HG02970 (cell line): ENCODE measurements at regions not wholly inside any gene's neighbourhood (a gene's known extent, or its start where the extent isn't known, plus 50 kb on each side); places are given as distances from the start of the nearest gene placed in this dataset.

Source experiments
- ATAC-seq: cut with Tn5 transposase; IDR thresholded peaks from one replicate; pipeline ENCODE4 v1.9.1; 2021; ENCODE audit warnings: mild to moderate bottlenecking, moderate library complexity, moderate number of reproducible peaks; ENCODE audit not compliant: unreplicated experiment, low FRiP score

DNA sequence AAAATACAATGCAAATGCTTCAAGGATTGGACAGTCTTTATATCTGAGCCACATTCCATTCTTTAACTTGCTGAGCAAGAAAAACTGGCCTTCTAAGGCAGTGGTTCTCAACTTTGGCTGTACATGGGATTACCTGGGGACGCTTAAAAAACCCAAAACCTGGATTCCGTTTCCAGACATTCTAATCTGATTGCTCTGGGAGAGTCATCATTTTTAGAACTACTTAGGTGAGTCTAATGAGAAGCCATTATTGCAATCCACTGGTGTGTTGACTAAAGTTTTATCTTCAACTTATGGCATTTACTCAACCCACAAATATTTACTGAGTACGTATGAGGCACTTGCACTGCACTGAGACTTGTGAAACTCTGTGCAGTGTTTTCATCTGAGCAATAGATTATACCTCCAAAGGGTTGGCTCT is 195.7 kb upstream of the ATP11B start:
- ATAC-seq, result no peak

DNA sequence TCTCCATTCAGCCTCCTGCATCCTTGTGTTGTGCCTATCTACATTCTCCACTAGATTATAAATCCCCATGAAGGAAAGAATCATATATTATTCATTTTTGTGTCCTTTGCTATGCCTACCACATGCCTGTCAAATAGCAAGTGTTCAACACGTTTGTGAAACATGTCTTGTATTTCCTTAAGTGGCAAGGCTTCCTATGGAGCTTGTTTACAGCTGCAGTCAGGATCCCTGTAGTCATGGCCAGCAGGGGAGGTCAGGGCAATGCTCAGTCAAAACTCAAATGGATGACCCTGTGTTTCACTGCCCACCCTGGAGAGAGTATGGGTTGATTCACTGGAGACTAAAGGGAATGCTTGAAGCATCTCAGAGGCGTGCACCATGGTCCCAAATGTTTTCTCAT is 191.7 kb upstream of the ATP11B start:
- no peak for ATAC-seq

DNA sequence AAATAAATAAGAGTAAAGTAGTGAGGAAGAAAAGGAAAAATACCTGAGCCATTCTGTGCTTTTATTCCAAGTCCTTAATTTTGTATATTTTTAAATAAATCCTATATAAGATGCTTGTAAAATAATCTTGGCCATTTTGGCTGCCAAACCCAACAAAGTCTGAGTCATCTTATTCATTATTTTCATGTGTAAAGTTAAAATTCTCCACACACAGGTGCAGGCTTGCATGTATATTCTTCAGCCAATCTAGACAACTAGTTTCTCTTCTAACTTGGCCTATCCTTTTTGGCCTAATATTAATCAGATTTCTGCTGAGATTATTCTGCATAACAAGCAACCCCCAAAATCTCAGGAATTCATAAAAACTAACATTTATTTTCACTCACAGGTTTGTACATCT is 189.8 kb upstream of the ATP11B start:
- no peak for ATAC-seq

DNA sequence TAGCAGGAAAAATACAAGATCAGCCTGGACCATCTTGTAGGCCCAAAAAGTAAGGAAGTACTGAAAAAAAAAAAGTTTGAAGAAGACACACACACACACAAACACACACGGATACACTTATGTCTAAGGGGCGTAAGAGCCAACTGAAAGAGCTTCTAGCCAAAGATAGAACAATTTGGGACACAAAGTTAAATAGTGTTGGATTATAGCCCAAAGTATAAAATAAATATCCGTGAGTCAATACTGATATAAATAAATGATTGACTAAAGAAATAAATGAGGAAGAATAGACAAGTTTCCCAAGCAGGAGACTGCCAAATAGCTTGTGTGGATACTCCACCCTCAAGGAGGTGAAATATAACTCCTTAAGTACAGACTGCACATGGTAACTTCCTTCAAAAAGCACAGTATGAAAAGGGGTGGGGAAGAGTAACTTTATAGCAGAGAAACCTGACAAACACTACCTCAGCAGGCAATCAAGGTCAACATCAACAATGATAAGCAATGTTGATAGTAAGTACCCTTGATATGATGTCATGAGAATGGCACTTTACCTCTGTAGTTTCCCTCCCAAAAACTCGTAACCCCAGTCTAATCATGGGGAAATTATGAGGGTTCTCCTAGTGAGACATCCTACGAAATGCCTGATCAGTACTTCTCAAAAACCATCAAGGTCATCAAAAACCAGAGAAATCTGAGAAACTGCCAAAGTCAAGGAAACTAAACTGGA is 187.3 kb upstream of the ATP11B start:
- ATAC-seq, result no peak

DNA sequence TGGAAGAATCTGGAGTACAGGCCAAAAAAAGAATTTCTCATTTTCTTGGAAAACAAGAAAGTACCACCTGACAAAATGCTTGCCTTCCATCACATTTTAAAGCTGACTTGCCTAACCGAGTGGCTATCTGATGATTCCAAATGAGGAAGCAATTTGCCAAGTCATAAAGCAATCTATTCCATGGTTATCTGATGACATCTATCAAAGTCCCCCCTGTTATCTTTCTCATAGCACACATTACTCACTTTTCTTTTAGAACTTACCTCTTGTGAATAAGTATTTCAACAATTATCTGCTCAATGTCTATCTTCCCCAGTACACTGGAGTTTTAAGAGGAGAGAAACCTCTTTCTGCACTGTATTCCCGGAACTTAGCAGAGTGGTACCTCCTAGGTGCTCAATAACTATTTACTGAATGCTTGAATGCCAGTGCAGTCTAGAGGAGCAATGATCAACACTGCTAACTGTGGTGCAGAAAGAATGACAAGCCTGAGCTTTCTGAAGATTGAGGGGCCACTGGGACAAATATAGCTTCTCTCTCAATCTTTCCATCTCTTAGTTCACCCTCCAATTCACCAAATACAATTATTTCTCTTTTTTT is 186.3 kb upstream of the ATP11B start:
- no peak for ATAC-seq

DNA sequence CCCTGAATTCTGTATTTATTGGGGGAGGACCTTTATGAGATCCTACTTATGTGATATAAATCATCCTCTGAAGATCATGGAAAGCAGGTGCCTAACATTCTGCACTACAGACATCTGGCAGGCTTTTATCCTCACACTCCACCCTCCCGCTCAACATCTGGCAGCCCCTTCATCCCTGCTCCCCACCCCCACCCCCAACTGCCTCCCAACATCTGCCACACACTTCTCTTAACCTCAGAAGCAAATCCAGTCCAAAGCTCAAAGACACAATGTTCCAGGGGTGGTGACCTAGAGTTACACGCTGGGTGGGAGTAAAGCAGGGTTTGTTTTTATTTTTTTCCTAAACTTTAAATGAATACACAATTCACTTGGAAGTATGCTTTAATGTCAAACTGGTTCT is 184.5 kb upstream of the ATP11B start:
- ATAC-seq, result no peak

DNA sequence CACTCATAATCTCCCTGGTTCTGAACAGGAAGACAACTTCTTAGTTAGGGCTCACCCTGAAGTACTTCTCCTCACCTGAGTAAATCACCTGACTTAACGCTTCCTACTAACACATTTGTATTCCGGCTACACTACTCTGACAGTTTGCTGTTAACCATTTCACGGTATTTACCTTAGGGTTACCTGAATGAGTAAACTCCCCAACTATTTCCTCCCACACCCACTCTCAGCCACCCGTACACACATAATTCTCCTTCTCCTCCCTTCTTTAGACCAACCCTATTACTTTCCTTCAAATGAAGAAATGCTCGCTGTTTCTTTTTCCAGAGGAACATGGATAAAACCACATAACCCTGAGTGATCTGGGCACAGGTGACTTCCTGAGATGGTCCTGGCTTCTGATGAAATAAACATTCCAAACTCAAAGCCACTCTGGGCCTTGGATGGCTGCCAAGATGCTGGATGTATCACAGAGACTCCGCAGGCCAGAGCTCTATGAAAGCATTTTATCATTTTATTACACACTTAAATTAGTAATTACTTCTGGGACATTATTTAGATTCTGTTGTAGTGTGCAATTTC is 183.6 kb upstream of the ATP11B start:
- no peak for ATAC-seq

DNA sequence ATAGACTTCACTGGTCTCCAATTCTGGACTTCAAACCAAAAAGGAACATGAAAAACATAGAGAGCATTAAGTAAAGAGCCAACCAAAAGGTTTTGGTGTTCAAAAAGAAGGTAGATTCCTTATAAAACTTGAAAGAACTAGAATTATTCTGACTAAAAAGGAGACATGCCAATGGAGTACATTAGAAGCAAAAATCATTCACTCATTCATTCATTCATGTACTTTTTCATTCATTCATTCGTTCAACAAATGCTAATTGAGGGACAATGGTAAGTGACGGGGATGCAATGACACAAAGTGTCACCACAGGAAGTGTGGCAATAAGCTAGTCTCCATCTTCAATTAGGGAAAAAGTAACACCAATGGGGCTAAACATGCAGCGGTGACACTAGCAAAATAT is 181.0 kb upstream of the ATP11B start:
- no peak for ATAC-seq

DNA sequence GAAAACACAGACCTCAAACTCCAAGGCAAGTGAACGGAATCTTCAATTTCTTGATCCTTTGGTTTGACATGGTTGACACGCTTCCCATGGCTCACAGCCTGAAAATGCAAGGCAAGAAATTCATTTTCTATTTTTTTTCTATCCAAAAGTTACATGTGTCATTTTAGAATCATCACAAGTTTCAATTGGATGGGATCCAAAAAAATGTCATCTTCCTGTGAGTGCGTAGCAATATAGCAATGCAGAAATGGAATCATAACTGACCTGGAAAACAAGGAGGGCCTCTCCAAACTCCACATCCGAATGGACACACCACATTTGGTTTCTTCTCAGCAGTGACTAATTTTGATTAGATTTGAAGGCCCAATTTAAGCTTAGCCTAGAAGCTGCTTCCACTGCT is 175.8 kb upstream of the ATP11B start:
- no peak for ATAC-seq

DNA sequence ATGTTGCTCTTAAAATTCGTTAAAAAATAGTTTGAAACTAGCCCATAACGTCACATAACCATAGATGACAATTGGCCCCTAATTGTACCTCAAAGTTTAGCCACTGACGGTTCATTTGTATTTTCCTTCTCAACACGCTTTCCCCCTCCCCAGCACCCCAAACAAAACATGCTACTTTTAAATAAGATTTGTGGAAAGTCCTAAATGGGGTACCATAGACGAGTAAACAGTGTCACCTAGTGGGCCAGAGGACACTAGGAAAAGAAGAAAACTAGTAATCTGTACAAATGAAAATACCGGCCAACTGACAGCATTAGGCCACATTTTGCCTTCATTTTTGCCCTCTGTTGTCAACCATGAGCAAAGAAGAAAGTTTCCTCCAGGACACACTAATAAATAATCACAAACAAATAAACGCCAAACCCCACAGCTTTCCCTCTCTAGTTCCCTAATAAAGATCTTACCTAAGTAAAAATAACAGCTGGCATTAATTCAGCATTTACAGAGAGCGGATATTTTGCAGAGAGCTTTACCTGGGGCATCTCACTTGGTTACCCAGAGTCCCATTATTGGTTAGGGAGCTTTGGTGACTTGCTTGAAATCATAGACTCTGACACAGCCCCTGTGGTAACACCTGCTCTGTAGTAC is 175.1 kb upstream of the ATP11B start:
- no peak for ATAC-seq

DNA sequence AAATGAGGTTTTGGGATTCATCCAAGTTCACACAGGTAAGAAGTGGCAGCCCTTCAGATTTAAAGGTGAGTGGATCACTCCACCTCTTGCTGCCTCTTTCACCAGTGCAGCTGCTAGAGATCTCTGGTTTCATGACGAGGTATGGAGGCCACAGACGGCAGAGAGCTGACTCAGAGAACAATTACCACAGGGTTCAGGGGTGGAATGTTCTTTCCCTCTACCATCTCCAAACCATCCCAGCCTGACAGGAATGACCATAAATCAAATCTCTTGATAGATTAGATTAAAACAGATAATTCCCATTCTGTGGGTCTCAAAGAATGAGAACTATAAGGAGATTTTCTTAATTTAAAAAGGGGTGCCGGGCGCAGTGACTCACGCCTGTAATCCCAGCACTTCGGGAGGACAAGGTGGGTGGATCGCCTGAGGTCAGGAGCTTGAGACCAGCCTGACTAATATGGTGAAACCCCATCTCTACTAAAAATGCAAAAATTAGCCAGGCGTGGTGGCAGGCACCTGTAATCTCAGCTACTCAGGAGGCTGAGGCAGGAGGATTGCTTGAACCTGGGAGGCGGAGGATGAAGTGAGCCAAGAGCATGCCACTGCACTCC is 174.2 kb upstream of the ATP11B start:
- no peak for ATAC-seq

DNA sequence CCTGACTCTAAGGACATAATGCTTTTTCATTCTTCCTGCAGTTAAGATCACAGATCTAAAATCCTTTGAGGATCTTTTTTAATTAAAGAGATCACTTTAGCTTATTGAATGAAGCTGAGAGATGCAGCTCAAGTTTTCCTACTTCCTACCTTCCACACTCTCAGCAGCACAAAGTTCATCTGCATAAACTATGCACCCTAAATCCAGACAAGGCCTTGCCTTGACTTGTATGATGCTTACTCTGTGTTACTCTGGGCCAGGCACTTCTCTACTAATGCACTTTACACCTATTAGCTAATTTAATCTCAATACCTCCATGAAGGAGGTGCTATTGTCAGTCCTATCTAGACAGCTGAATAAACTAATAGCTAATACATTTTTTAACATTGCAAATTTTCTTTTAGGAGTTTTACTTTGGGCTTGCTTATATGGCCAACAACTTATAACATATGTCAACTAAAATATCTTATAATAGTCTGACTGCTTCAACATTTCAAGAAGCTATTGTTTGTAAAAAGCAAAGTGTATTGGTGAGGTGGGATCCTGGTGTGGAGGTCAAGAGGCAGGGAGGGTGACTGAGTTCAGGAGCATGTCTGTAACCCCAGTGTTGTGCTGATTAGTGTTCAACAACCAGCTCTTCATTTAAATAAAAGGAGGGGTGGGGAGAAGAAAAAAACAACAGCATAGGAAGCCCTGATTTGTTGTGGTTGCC is 172.4 kb upstream of the ATP11B start:
- no peak for ATAC-seq

DNA sequence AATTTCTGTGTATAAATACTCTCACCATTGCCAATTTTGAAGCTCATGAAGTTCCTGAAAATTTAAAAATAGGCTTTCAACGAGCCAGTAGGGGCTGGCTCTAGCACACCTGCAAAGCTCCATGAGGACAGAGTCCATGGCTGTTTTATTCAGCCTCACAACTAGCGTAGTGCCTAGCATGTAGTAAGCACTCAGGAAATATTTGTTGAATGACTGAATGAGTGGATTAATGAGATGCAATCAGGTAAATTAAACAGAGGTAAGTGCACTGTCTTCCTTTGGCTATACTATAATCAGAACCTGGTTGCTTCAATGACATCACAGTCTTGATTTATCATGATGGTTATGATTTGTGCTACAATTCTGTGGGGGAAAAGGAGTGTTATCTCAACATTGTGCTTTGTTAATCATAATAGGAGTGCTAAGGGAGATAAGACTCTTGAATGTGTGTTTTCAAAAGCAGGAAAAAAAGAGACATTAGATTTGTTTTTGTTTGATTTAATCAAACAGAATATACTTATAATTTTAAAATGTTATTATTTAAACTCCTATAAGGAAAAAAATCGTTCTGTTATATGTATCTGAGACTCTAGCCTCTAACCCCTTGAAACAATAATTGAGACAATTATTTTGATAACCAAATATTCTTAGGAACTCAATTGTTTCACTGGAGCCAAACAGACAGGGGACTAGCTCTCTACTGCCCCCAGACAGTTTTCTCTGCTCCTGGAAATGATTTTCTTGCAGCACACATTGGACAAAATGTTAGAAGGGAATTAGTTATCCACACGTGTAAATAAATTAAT is 171.7 kb upstream of the ATP11B start:
- no peak for ATAC-seq

DNA sequence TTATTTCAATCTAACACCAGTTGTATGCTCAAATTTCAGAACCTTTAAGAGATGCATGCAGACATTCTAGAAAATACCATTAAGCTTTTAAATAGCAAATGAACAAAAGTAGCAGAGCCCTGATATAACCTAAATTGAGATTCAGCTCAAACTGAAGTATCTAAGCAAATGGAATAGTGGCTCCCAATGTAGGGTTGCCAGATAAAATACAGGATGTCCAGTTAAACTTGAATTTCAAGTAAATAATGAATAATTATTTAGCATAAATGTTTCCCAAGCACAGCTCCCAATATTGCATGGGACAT is 171.1 kb upstream of the ATP11B start:
- ATAC-seq, result no peak

DNA sequence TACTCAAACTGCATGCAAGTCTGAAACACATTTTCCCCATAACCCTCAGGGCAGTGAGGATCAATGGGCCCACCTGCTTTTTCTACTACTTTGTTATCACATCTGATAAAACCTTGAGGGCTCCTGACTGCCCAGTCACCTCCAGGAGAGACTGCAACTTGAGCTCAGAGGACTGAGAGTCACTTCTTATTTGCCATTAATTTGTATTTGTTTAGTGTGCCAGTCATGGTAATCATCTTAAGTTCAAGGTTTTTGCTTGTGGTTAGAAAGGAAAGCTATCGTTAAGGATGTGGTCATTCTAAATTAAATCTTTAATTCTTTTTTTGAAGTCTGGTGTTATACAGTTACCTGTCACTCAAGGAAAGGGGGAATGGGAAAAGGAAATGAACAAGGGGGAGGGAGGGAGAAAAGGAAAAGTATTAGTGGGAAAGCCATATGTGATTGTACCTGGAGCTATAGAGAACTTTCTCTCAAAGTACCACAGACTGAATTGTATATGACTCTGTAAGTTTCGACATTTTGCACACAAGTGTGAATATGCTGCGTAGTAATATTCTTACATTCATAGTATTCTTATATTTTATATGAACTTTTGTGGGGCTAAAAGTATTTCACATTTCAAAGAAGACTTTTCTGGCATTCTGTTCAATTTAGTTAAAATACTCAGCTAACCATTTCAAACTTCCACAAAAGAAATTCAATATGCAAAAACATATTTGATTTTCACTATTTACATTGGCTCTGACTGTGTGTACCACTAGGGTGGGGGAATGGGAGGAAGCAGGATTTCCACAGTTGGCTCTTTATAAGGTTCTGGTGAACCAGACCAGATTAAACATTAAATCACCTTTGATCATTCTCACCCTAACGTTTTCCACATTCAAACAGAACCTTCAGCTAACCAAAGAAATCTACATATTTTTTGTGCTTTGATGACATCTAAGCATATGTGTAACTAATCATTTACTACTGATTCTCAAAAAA is 166.5 kb upstream of the ATP11B start:
- ATAC-seq, result no peak

DNA sequence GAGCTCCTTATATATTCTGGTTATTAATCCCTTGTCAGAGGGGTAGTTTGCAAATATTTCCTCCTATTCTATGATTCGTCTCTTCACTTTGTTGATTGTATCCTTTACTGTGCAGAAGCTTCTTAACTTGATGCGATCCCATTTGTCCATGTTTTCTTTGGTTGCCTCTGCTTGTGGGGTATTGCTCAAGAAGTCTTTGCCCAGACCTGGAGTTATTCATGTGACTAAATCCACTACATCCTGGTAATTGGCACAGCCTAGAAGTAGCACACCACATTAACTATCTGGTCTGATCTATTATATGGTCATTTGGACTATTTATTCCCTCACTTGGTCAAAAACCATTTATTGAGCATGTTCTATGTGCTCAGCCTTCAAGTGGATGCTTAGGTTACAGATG is 164.8 kb upstream of the ATP11B start:
- ATAC-seq, result no peak

DNA sequence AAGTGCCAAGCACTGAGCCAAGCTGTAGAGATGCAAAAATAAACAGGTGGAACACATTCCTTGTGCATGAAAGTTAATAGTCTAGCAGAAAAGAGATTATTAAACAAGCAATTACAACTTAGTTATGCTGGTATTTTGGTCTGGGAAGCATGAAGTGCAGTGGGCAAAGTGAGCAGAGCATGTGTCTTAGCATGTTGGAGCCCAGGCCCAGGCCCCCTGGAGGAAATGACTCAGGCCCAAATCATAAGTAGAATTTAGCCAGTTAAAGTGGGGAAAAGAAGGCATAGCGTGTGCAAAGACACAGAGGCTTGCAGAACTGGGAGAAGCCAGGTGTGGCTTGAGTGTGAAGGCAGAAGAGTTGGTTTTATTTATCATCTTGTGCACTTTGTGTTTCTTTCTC is 163.8 kb upstream of the ATP11B start:
- no peak for ATAC-seq

DNA sequence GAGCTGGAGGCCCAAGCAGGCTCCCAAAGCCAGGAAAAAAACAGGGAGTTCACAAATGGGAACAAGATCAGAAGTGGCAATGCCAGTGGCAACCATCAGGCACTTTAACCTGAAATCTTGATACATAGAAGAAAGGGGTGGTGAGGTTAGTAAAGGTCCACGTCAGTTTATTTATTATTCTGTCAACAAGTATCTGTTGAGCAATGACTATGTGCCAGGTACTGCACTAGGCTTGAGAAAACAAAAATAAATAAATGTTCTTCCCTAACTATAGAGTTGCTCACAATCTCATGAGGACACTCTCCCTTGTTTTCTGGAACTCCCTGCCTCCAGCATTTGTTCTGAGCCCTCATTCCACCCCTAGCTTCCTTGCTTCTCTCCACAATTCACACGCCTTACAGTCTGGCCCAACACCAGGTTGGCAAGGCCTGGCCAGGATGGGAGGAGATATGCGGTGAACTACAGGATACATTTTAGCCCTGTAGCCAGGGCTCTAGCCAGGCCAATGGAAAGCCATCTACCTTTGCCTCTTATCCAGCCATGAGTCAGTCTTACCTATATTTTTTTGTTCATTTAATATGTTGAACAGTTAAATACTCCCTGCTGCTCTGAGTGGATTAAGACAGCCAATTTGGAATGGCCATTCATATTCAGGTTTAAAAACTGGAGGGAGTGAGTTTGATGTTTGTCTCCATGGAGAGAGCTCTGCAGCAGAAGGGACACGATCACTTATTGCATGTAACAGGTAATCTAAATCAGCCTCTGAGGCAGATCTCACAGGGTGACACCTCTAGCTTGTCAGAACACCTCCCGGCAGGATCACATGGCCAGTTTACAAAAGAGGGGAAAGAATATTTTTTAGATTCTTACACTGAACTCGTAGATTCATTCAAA is 161.9 kb upstream of the ATP11B start:
- ATAC-seq, result no peak
